ENCODE measurements at regions not wholly inside any gene's neighbourhood (a gene's known extent, or its start where the extent isn't known, plus 50 kb on each side); places are given as distances from the start of the nearest gene placed in this dataset.

DNA sequence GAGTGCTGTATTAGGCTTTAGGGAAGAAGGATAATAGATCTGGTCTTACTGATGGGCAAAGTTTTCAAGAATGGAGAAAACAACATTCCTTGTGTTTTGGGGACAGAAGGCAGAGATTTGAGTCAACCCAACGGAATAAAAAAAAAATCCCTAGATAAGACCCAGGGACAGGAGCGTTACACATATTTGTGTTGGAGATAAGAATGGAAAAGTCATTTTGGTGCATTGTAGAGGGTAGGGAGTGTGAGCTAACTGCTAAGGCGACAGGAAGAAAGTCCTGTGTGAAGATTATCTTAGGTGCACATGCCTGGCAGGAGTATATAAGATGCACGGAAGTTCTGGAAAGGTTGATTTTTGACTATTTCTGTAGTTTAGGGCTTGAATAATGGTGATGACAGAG lies 450.3 kb upstream of the ARGLU1 start:
- TF ChIP-seq, protein P1, sequence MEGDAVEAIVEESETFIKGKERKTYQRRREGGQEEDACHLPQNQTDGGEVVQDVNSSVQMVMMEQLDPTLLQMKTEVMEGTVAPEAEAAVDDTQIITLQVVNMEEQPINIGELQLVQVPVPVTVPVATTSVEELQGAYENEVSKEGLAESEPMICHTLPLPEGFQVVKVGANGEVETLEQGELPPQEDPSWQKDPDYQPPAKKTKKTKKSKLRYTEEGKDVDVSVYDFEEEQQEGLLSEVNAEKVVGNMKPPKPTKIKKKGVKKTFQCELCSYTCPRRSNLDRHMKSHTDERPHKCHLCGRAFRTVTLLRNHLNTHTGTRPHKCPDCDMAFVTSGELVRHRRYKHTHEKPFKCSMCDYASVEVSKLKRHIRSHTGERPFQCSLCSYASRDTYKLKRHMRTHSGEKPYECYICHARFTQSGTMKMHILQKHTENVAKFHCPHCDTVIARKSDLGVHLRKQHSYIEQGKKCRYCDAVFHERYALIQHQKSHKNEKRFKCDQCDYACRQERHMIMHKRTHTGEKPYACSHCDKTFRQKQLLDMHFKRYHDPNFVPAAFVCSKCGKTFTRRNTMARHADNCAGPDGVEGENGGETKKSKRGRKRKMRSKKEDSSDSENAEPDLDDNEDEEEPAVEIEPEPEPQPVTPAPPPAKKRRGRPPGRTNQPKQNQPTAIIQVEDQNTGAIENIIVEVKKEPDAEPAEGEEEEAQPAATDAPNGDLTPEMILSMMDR (IDR thresholded peaks at IDR 0.05; ENCODE audit: low read depth, low read length, missing control alignments) = no peak
- H3K4me3 ChIP-seq (replicated peaks; ENCODE audit: low read depth, low read length) = no peak overlapping the region
- no peak for DNase-seq (ENCODE audit: extremely low read depth, low read depth)

DNA sequence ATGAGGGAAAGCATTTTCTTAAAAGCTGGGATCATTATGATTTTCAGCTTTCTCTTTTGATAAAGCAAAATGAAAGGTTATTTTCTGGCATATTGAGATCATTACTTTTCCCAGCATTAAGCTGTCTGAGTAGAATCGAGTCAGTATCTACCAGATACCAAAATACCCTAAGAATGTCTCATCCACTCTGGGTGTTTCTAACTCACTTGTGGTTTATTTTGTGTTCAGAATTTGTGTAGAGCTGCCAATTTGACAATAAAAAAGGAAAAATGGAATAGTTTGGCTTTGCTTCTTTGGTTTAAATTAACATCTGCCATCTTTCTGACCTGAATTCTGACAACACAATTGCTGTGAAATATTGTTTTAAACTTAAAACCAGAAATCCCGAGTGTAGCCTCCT lies 438.7 kb upstream of the ARGLU1 start:
- DNase-seq (ENCODE audit: extremely low read depth, low read depth) = no peak
- TF ChIP-seq, protein P1 (IDR thresholded peaks at IDR 0.05; ENCODE audit: low read depth, low read length, missing control alignments) = no peak
- no peak overlapping the region for H3K4me3 ChIP-seq (replicated peaks; ENCODE audit: low read depth, low read length)

DNA sequence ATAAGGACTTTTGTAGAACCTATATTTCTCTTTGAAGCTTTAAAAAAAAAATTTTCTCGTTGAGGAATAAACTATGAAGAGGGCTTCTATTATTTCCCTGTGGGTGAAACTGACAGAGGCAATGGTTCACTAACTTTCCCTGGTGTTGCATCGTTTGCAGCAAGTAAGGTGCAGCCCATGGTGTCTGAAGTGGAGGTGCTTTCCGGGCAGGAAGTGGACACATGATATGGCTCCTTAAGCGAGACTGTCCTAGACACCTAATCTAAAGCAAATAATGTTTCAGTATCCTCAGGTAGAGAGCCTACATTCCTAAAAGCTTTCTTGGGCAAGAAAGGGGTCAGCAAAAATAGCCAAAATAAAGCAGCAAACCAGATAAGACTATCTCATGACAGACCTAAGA lies 437.6 kb upstream of the ARGLU1 start:
- DNase-seq (ENCODE audit: extremely low read depth, low read depth) = no peak
- TF ChIP-seq, protein P1 (IDR thresholded peaks at IDR 0.05; ENCODE audit: low read depth, low read length, missing control alignments) = no peak
- H3K4me3 ChIP-seq (replicated peaks; ENCODE audit: low read depth, low read length) = no peak overlapping the region

DNA sequence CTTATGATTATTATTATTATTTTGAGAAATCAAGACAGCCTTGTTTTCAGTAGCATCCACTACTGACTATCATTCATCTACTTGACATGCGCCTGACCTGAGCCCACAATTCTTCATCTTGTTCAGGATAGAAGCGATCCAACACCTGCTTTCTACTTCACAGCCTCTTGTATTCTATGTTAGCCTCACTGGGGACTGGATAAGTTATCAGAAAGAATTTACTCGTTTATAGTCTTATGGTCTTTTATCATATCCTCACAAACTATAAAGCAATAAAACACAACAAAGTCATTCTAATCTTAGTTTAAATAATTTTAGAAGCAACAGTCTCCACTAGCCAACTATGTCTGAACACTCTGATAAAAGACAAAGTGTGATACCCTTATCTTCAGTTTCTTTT lies 436.0 kb upstream of the ARGLU1 start:
- TF ChIP-seq, protein P1 (IDR thresholded peaks at IDR 0.05; ENCODE audit: low read depth, low read length, missing control alignments) = no peak
- no peak overlapping the region for H3K4me3 ChIP-seq (replicated peaks; ENCODE audit: low read depth, low read length)
- DNase-seq (ENCODE audit: extremely low read depth, low read depth) = no peak

DNA sequence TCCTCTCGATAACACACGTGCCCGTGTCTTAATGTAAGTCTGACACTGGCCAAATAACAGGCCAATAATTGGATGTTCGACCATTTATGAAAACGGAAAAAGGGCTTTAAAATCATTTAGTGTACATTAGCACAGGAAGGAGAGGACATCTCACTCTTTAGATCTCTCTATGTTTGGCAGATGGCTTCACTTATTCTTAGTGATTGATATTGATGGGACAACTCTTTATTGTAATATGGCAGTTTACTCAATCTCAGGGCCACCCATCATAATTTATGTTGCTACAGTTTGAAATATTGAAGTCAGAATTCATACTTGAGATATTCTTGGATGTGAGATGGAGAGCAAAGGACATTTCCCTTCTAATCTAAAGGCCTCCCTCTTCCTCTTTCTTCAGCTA lies 430.7 kb upstream of the ARGLU1 start:
- no peak overlapping the region for H3K4me3 ChIP-seq (replicated peaks; ENCODE audit: low read depth, low read length)
- DNase-seq (ENCODE audit: extremely low read depth, low read depth) = no peak
- TF ChIP-seq, protein P1 (IDR thresholded peaks at IDR 0.05; ENCODE audit: low read depth, low read length, missing control alignments) = no peak

DNA sequence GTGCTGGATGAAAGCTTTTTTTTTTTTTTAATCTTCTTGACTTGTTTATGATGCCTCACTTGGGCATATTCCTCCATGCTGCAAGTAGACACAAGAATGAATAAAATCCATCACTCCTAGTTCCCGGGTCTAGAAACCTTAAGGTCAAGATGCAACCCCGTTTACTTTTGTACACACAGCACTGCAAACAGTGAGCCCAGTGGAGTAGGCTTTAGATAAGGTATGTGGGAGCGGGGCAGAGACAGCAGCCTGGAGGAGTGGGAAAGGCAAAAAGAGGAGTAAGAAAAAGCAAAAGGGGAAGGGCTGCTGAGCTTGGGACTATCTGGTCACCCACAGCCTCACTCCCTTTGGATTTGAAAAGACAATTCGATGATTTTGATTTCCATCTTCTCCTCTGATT lies 429.8 kb upstream of the ARGLU1 start:
- no peak overlapping the region for H3K4me3 ChIP-seq (replicated peaks; ENCODE audit: low read depth, low read length)
- TF ChIP-seq, protein P1 (IDR thresholded peaks at IDR 0.05; ENCODE audit: low read depth, low read length, missing control alignments) = no peak
- no peak for DNase-seq (ENCODE audit: extremely low read depth, low read depth)

DNA sequence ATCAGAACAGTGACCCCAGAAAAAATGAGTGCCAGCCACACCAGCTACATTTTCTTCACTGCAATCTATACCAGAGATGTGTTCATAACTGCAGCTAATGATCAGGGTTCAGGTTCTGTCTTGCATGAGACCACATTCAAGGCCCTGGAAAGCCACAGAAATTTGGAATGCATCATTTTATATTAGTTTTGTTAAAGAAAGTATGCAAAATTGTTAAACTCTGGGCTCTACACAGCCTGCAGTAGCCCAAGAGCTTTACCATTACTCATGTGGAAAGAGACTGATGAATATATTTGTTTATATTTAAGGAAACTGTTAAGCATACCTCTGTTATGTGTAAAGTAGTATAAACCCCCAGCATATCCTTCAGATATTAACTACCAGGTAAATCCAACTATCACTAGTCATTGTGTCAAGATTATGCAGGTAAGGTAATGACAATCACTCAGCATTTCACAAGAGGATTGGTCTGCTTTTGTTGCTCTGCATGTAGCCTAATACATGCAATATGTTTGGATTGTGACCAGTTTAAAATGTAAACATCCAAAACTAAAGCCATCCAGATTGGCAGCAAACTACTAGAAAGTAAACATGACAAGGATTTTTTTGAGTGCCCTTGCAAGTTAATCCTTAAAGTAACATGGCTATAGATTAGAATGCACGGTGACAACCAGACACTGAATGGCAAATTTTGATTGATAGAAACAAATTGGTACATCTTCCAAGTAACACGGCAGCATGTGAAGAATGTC lies 429.1 kb upstream of the ARGLU1 start:
- TF ChIP-seq, protein P1 (IDR thresholded peaks at IDR 0.05; ENCODE audit: low read depth, low read length, missing control alignments) = no peak
- no peak overlapping the region for H3K4me3 ChIP-seq (replicated peaks; ENCODE audit: low read depth, low read length)
- DNase-seq (ENCODE audit: extremely low read depth, low read depth) = no peak
